Neural progenitor cell (in vitro differentiated cells): ENCODE measurements at regions not wholly inside any gene's neighbourhood (a gene's known extent, or its start where the extent isn't known, plus 50 kb on each side); places are given as distances from the start of the nearest gene placed in this dataset.
A peak's percentile ranks its signal among the peaks of the same experiment; 100 is the strongest.

Source experiments
- DNase-seq: peaks from one replicate; pipeline ENCODE4 v3.0.0-alpha.2; 2016; ENCODE audit warnings: low spot score
- H2AFZ ChIP-seq: fragments of 200-600 bp; sonication (generic); replicated peaks from 2 replicates; pipeline ENCODE4 v1.6.1; 2016; ENCODE audit warnings: antibody characterized with exemption
- H3F3A ChIP-seq: fragments of 200-600 bp; sonication (generic); 2 replicates; pipeline ENCODE4 v1.6.1; 2016; ENCODE audit warnings: antibody characterized with exemption, low read depth
- H3K27ac ChIP-seq: fragments of 200-600 bp; sonication (generic); 2 replicates; pipeline ENCODE4 v1.5.1; 2016; ENCODE audit warnings: mild to moderate bottlenecking
- H3K27me3 ChIP-seq: fragments of 200-600 bp; sonication (generic); 2 replicates; pipeline ENCODE4 v1.6.1; 2016; ENCODE audit warnings: mild to moderate bottlenecking, moderate library complexity
- H3K36me3 ChIP-seq: fragments of 200-600 bp; sonication (generic); 2 replicates; pipeline ENCODE4 v1.5.1; 2016
- H3K4me1 ChIP-seq: fragments of 200-600 bp; sonication (generic); 2 replicates; pipeline ENCODE4 v1.6.1; 2016; ENCODE audit warnings: mixed run types
- H3K4me2 ChIP-seq: fragments of 200-600 bp; sonication (generic); 2 replicates; pipeline ENCODE4 v1.6.1; 2016
- H3K4me3 ChIP-seq: fragments of 200-600 bp; sonication (generic); 2 replicates; pipeline ENCODE4 v1.5.1; 2016
- H3K79me2 ChIP-seq: fragments of 200-600 bp; sonication (generic); 2 replicates; pipeline ENCODE4 v1.6.1; 2016; ENCODE audit warnings: low read depth
- H3K9ac ChIP-seq: fragments of 200-600 bp; sonication (generic); 2 replicates; pipeline ENCODE4 v1.6.1; 2016
- H3K9me3 ChIP-seq: fragments of 200-600 bp; sonication (generic); 2 replicates; pipeline ENCODE4 v1.5.1; 2016; ENCODE audit warnings: low read depth
- H4K20me1 ChIP-seq: fragments of 200-600 bp; sonication (generic); 2 replicates; pipeline ENCODE4 v1.6.1; 2016; ENCODE audit warnings: low read depth
- H3K27ac Mint-ChIP-seq: 3 replicates; pipeline ENCODE4 v1.8.0; 2021; ENCODE audit warnings: mixed read lengths
- H3K27me3 Mint-ChIP-seq: 2 replicates; pipeline ENCODE4 v1.8.0; 2022; ENCODE audit warnings: low read depth, mild to moderate bottlenecking, inconsistent platforms, moderate library complexity, mixed read lengths; ENCODE audit not compliant: insufficient read depth
- H3K36me3 Mint-ChIP-seq: 3 replicates; pipeline ENCODE4 v1.8.0; 2021; ENCODE audit warnings: mixed read lengths
- H3K4me1 Mint-ChIP-seq: 3 replicates; pipeline ENCODE4 v1.8.0; 2021; ENCODE audit warnings: mixed read lengths
- H3K4me3 Mint-ChIP-seq: 3 replicates; pipeline ENCODE4 v1.8.0; 2021; ENCODE audit warnings: mild to moderate bottlenecking, moderate library complexity, mixed read lengths
- H3K9me3 Mint-ChIP-seq: 3 replicates; pipeline ENCODE4 v1.8.0; 2020; ENCODE audit warnings: mixed read lengths
- CTCF ChIP-seq: fragments of 200-600 bp; sonication (generic); IDR thresholded peaks from 2 replicates; pipeline ENCODE4 v1.5.1; 2017; ENCODE audit warnings: antibody characterized with exemption, mild to moderate bottlenecking
- EZH2 ChIP-seq: fragments of 200-600 bp; sonication (generic); IDR thresholded peaks from 2 replicates; pipeline ENCODE4 v1.6.1; 2017; ENCODE audit warnings: antibody characterized with exemption, mild to moderate bottlenecking, moderate library complexity
- EZH2phosphoT487 ChIP-seq: fragments of 200-600 bp; sonication (generic); IDR thresholded peaks from 2 replicates; pipeline ENCODE4 v1.6.1; 2017; ENCODE audit warnings: antibody characterized with exemption

GRCh38 chr3:186472456-186473008 is 71.6 kb downstream of the CRYGS start:
- H2AFZ ChIP-seq = no peak overlapping the region
- H3K9ac ChIP-seq = no peak overlapping the region
- H3F3A ChIP-seq = no peaks in the 10 kb centered on the region
- no peaks in the 10 kb centered on the region for H3K79me2 ChIP-seq
- H3K4me1 ChIP-seq = peaks cover 18% of the 10 kb centered on the region
- Mint-ChIP-seq H3K4me3 (no peak overlapping the region), H3K27me3 (peaks cover 3% of the 10 kb centered on the region), H3K36me3 (no peaks in the 10 kb centered on the region), H3K27ac (no peak overlapping the region), H3K9me3 (no peaks in the 10 kb centered on the region), H3K4me1 (peaks cover 35% of the 10 kb centered on the region)
- H4K20me1 ChIP-seq = no peaks in the 10 kb centered on the region
- no peak overlapping the region for H3K4me2 ChIP-seq
- no peak for TF ChIP-seq EZH2
- no peak for TF ChIP-seq CTCF
- TF ChIP-seq EZH2phosphoT487 = no peak
- no peak for DNase-seq
- H3K4me3 ChIP-seq = no peak overlapping the region
- no peaks in the 10 kb centered on the region for H3K27me3 ChIP-seq
- H3K27ac ChIP-seq = no peak overlapping the region
- no peaks in the 10 kb centered on the region for H3K36me3 ChIP-seq
- no peaks in the 10 kb centered on the region for H3K9me3 ChIP-seq

- TF ChIP-seq CTCF = no peak
- TF ChIP-seq EZH2 = no peak
- TF ChIP-seq EZH2phosphoT487 = no peak
- no peaks in the 10 kb centered on the region for H3K36me3 ChIP-seq
- DNase-seq = no peak
Measured at GRCh38 chr3:186471771-186472170, 72.4 kb downstream of the CRYGS start.

GRCh38 chr3:186469525-186469924 is 74.7 kb downstream of the CRYGS start:
- no peak for DNase-seq
- H3K27me3 Mint-ChIP-seq = peaks cover 3% of the 10 kb centered on the region
- H2AFZ ChIP-seq = peak overlapping the region; percentile 70

More at GRCh38 chr3:186471771-186472170, 72.4 kb downstream of the CRYGS start:
- Histone ChIP-seq H3K27ac (no peak overlapping the region), H3K4me2 (no peak overlapping the region), H3K4me3 (no peak overlapping the region), H3K4me1 (peaks cover 18% of the 10 kb centered on the region), H3K9me3 (no peaks in the 10 kb centered on the region), H4K20me1 (no peaks in the 10 kb centered on the region), H3K79me2 (no peaks in the 10 kb centered on the region), H2AFZ (peak overlapping the region; percentile 37), H3F3A (no peaks in the 10 kb centered on the region), H3K27me3 (no peaks in the 10 kb centered on the region), H3K9ac (no peak overlapping the region)
- Mint-ChIP-seq H3K27ac (peak overlapping the region; percentile 18), H3K36me3 (no peaks in the 10 kb centered on the region), H3K27me3 (peaks cover 3% of the 10 kb centered on the region), H3K4me1 (peaks cover 36% of the 10 kb centered on the region), H3K9me3 (no peaks in the 10 kb centered on the region), H3K4me3 (no peak overlapping the region)

More at GRCh38 chr3:186469525-186469924, 74.7 kb downstream of the CRYGS start:
- H3K27ac ChIP-seq = no peak overlapping the region
- Mint-ChIP-seq H3K4me1 (peaks cover 31% of the 10 kb centered on the region), H3K36me3 (no peaks in the 10 kb centered on the region), H3K27ac (peak overlapping the region; percentile 13), H3K4me3 (no peak overlapping the region), H3K9me3 (no peaks in the 10 kb centered on the region)
- peak overlapping the region; percentile 49 for H3K4me2 ChIP-seq
- peaks cover 18% of the 10 kb centered on the region for H3K4me1 ChIP-seq
- H3K4me3 ChIP-seq = no peak overlapping the region
- no peaks in the 10 kb centered on the region for H3K36me3 ChIP-seq
- H4K20me1 ChIP-seq = no peaks in the 10 kb centered on the region
- no peaks in the 10 kb centered on the region for H3K79me2 ChIP-seq
- H3F3A ChIP-seq = no peaks in the 10 kb centered on the region
- no peaks in the 10 kb centered on the region for H3K27me3 ChIP-seq
- H3K9me3 ChIP-seq = no peaks in the 10 kb centered on the region
- no peak overlapping the region for H3K9ac ChIP-seq
- TF ChIP-seq CTCF = no peak
- no peak for TF ChIP-seq EZH2
- TF ChIP-seq EZH2phosphoT487 = no peak
